Ureter (tissue), 1 donor: ENCODE measurements at regions not wholly inside any gene's neighbourhood (a gene's known extent, or its start where the extent isn't known, plus 50 kb on each side); places are given as distances from the start of the nearest gene placed in this dataset.
"Not testable (repeated sequence)": the region's sequence is repeated elsewhere in the genome, so short reads cannot be mapped to it uniquely, and the experiment has no call there.

Experiments used
- DNase-seq: peaks from one replicate; pipeline ENCODE4 v3.0.0-alpha.2; 2020; ENCODE audit warnings: low spot score
- donor health status: DM: yes; HTN: yes; CAD: no.

DNA sequence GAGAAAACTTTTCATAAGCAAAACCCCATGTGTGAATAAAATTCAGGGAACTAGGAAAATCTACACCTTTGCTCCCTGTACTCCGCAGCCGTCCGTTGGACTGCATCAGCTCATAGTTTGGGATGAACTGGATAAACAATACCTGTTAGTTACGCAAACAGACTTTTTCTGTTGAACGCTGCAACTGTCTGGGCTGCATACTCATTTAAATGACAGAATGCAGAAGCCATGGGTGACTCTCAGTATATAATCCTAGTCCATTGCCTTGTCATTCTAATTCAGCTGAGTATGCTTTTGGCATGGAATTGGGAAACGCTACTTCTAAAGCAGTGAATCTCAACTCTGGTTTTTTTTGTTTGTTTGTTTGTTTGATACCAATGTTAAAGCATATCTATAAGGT lies 151.6 kb downstream of the SLITRK1 start:
- no peak for DNase-seq

DNA sequence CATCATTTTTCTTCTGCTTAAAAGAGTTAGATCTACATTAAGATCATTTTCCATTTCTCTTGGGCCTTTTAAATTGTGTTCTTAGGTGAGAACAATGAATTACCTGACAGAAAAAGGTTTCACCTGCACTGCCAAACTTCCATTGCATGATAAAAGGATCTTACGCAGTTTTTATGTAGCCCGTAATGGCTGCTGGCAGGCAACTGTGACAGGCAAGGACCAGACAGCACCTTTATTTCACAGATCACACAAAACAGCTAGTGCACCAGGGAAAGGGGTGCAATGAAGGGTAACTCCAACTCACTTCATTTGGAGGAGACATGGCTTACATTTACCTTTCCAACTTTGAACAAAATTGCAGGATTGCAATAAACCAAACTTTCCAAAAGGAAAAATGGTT lies 159.8 kb downstream of the SLITRK1 start:
- DNase-seq, result no peak

DNA sequence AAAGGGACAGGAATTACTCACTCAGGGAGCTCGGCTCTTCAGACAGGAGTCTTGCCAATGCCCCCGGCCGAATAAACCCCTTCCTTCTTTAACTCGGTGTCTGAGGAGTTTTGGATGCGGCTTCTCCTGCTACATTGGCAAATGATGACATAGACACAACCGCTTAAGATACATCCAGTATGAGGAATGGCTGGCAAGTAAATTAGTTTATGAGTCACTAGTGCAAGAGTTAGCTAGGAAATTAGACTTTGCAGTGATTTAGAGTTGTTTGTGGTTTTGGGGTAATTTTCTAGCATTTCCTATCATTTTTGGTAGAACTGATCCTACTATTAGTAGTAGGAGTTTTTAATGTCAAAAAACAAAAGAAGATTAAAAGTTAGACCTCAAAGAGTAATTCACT lies 166.2 kb downstream of the SLITRK1 start:
- DNase-seq, result no peak

DNA sequence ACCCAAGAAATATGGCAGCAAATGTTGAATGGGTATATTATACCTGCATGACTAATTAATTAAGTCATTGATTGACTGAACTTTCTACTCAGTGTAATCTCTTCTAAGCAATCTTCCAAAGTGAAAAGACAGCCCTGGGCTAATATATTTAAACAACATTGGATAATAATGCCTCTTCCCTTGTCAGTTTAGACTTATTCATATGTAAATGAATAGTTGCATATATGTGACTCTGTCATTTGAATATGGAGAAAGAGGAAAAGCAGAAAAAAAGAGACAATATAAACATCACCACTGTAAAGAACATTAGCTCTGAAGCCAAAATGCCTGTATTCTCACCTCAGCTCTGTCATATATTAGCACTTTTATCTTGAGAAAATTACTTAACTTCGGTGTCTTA lies 168.0 kb downstream of the SLITRK1 start:
- DNase-seq, result no peak

DNA sequence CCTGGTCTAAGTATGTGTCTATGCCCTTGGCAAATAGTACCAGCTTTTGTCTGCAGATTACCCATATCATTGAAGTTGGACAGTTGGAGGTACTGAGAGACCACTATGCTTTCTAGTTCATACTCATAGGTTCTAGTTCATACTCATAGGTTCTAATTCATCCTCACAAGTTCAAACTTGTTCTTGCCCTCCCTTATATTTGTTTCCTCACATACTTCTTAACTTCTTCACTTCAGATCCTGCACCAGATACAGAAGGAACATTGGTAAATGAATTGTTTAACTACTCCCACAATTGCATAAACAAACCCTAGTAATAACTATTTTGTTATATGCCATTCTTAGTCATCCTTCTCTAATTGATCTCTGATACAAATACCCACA lies 172.2 kb downstream of the SLITRK1 start:
- no peak for DNase-seq

DNA sequence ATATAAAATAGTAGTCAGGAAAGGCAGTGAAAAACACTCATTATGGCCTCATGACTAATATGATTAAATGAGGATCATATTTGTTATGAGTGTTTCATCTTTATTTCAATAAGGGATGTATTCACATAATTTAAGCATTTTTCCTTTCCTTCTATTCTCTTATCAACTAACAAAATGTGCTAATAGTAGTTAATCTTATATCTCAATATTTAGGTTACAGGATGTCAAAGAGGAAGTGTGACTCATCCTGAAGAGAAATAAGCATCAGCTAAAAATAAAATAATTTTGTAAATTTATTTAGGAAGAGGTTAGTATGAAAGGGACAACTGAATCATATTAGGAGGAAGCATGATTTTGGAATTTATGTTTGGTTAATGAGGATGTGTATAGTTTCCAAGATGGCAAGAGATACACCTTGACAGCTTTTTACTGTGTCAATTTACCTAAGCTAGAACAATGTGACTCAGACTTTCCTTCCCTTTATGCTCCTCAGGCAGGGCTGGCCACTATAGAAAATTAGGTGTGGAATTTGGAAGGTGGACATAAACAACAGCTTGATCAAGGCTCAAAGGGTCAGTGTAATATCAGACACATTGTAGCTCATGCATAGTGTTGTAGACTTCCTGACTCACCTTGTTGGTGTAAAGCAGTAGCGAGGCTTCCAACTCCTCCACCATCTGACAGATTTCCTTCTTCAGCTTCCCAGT lies 172.7 kb downstream of the SLITRK1 start:
- no peak for DNase-seq

DNA sequence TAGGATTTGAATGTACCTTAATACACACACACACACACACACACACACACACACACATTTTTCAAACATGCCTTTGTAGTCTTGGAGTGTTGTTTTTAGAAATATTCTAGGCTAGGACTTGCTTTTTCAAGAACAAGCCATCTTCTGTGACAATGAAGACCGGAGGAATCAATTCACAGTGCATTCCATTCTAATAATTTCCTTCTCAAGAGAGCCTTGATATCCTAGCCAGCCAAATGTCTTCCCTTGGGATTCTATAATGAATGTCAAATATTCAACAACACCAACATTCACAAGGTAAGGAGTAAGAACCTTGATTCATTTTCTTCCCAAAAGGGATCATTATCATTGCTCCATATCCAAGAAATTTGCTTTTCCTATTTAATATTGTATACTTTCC lies 180.3 kb downstream of the SLITRK1 start:
- DNase-seq, result no peak

DNA sequence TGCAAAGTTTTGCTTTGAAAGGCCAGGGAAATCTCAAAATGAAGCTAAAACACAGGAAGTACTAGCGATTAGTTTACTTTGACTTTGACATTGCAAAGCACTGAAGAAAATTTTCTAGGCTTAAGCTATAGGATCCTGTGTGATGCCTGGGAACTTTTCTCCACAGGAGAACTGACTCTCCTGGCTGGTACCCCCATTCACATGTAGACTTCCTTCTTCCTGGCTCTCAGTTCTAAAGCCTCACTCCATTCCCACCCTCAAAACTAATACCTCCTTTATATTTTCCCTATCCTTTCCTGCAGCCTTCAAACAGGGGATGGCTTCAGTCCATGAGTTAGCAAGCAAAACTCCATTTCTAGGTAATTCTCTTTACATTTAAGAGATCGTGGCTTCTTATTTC lies 189.5 kb downstream of the SLITRK1 start:
- no peak for DNase-seq

DNA sequence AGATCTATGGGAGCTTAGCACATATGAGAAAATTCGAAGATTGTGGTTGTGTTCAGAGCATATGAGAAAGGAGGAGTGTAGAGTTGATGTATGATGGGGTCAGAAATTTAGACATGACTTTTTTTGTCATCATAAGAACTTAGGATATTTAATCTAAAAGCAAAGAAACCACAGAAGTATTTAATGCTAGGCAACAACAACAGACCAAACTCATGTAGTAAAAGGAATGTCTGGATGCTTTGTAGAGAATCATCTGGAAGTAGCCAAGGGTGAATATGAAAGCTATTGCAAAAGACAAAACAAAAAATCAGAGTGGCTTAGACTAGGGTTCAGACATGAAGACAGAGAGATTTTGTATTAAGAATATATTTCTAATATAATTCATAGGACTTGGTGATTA lies 190.3 kb downstream of the SLITRK1 start:
- no peak for DNase-seq

DNA sequence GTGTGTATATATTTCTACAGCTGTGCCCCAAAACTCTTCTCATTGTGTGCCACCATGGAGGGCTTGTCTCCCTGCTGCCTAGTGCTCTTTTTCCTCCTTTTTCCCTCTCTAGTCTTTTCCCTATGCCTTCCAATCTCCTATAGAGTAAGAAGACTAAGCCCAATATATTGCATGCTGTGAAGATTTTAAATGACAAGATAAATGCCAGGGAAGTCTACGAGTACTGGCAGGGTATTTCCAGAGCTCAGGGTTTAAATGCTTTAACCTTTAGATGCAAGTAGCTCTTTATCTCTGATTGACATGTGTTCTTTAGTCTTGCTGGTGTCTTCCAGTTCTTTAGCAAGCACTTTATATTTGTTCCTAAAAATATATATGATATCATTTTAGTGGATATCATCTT lies 200.7 kb downstream of the SLITRK1 start:
- DNase-seq, result no peak

DNA sequence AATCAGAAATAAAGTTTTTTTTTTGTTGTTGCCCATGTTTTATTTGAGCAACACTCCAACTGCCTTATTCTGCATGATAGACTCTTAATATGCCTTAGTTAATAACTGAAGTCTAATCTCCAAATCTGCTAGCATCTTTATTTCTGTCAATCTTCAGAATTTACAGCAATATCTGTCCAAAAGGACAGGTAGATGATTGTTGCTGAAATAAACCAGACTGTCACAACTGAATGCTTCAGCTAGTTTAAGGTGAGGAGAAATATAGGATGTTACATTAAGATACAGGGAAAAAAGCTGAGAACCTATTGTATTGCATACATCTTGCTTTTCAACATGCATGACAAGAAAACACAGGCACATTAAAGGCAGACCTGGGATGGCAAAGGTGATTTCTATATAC lies 204.3 kb downstream of the SLITRK1 start:
- DNase-seq, result no peak

DNA sequence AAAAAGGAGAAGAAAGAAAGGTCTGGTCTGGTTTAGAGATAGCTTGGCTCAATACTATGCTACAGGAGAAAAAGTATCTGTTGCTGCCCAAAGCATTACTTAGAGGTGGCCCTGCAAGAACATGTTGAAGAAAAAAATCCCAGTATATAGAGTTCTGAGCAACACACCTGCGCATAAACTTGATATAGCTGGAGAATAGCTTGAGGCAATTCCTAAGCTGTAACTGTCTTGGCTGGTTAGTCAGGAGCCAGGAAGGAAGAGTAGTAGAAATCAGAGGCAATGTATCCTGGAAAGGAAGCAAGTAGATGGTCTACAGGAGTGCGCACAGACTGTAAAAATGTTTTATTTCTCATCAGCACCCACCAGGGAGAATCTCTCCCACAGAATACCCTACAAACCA lies 209.7 kb downstream of the SLITRK1 start:
- DNase-seq, result no peak

DNA sequence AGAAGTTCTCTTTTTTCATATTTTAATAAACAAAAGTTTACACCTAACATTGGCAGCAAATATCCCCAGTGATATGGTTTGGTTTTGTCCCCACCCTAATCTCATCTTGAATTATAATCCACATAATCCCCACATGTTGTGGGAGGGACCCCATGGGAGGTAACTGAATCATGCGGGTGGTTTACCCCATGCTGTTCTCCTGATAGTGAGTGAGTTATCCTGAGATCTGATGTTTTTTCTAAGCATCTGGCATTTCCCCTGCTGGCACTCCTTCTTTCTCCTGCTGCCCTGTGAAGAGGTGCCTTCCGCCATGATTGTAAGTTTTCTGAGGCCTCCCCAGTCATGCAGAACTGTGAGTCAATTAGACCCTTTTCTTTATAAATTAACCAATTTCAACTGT lies 214.7 kb downstream of the SLITRK1 start:
- no peak for DNase-seq

DNA sequence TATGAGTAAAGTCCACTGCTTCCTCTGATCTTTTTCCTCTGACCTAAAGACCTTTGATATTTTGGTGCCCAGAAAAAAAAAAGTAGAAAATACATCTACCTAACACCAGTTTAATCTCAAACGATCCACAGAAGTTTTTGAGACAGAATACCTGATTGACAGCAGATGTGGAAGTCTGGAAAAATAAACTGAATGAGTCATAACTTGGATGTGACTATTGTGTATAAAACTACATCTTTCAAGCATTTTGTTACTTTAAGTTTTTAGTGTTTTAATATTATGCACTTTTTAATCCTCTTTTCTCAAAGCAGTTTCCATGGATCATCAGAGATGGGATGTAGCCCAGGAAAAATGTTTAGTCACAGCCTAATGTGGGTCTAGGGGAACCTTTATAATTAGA lies 216.1 kb downstream of the SLITRK1 start:
- DNase-seq, result no peak

DNA sequence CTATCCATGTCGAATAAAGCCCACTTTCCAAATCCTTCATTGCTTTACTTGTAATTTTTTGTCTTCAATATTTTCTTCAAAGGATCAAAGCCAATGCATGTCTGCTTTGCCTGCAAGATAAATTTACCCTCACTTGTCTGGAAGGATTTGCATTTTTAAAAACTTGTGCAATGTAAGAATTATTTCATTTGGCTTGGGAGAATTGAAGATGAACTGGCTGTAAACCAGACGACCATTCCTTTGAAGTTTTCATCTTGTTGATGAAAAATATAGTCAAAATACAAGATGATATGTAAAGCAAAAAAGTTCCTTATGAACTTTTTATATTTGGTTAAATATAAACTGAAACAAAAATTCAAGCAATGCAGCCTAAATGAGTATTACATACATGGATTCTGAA lies 225.0 kb downstream of the SLITRK1 start:
- DNase-seq, result no peak

DNA sequence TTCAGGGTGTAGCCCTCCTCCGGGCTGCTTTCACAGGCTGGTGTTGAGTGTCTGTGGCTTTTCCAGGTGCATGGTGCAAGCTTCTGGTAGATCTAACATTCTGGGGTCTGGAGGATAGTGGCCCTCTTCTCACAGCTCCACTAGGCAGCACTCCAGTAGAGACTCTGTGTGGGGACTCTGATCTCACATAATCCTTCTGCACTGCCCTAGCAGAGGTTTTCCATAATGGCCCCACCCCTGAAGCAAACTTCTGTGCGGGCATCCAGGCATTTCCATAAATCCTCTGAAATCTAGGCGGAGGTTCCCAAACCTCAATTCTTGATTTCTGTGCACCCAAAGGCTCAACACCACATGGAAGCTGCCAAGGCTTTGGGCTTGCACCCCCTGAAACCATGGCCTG lies 239.7 kb downstream of the SLITRK1 start:
- not testable (repeated sequence) for DNase-seq

DNA sequence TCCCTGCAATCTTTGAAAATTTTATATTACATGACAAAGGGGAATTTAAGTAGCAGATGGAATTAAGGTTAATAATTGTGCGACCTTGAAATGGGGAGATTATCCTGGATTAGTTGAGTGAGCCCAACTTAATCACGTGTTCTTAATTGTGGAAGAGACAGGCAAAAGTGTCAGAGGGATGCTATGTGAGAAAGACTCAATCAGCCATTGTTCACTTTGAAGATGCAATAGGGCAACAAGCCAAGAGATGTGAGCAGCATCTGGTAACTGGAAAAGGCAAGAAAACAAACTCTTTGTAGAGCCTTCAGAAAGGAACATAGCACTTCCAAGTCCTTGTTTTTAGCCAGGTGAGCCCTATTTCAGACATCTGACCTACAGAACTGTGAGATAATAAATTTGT lies 247.7 kb downstream of the SLITRK1 start:
- DNase-seq, result no peak

DNA sequence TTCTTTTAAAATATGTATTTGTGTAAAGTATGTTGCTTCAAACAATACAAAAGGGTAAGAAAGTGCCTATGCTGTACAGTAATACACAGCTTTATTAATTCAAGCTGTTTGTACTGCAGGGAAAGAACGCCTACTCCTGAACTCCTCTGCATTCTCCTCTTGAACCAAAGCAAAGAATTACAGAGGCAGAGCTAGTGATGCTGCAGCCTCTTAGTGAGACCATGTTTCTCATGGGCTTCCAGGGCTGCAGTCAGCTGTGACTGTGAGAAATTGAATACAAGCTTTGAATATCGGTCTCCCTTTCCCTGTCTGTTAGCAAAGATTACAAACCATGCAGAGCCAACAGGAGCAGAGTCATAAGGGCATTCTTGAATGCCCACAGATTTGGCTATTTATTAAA lies 248.5 kb downstream of the SLITRK1 start:
- DNase-seq, result no peak

DNA sequence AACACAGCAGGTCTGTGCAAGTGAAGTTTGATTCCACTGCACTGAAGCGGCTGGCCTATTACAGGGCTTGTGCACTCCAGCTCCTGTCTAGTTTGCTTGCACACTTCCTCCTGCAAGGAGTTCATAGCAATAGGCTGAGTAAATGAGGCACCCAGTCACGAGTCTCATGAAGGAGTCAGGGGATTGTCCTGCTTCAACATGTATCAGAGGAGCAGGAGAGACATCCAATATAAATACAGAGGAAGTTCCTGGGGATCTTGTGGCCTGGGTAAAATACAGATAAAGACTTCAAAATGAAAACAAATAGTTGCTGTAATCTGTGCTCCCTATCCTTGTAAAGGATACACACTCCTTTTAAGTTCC lies 259.9 kb downstream of the SLITRK1 start:
- no peak for DNase-seq

DNA sequence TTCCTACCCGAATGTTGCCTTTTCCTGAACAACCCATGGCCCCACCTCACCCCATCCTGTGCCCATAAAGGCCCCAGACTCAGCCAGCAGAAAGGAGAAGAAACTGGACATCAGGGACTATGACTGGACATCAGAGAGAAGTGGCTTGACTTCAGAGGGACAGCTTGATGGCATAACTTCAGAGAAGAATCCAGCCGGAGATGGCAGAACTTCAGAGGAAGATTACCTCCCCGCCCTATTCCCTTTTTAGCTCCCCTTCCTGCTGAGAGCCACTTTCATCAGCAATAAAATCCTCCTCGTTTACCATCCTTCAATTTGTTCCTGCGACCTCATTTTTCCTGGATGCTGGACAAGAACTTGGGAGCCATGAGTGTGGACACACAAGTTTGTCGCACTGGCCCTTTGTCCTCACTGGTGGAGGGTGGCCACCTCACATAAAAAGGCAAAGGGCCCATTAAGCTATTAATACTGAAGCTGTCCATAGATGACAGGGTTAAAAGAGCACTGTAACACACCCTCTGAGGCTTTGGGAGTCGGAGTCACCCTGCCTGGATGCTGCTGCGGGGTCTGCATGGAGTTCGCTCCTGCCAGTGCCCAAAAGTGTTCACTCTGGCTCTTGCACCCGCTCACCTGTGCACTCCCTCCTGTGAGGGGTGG lies 260.4 kb downstream of the SLITRK1 start:
- DNase-seq, result no peak

DNA sequence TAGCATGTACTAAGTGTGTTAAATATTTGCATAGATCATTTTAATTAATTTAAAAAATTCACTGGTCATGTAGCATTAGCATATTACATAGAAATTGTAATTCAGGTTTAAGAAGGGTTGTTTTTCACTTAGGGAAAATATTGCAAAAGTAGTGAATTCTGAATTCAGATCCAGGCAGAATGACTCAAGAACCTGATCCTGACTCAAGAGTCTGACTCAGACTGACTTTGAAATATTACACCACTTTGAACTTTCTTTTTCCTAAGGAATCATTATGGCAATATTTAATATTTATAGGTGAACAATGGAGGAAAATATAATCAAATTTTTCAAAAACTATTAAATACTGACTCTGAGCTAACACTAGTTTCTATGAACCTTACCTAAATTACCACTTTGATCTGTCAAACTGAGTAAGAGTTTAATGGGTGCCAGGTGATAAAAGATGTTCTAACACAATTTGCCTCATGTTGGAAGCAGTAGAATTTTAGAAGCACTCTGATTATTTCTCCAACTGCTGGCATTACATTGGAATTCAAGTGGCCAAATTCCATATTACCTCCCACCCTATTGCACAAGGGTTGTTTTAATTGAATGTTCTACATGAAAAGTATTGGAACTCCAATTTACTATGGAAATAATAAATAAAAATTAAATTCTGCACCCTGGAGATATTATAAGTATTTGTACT lies 261.6 kb downstream of the SLITRK1 start:
- DNase-seq, result no peak

DNA sequence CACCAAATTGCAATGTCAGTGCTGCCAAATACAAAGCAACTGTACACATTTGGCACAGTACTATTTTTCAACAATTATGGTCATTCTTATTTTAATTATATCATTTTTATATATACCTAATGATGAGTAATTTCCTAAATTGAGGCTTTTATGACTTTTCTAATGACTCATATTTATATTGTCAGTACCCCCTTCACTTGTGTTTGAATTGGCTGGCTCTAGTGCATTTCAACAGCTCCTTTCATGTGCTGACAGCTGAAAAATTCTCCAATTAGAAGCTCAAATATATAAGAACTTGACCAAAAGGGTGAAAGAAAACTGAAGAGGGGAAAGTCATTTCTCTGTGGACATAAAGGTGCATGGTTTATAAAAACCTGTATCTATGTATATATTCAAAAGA lies 263.3 kb downstream of the SLITRK1 start:
- no peak for DNase-seq

DNA sequence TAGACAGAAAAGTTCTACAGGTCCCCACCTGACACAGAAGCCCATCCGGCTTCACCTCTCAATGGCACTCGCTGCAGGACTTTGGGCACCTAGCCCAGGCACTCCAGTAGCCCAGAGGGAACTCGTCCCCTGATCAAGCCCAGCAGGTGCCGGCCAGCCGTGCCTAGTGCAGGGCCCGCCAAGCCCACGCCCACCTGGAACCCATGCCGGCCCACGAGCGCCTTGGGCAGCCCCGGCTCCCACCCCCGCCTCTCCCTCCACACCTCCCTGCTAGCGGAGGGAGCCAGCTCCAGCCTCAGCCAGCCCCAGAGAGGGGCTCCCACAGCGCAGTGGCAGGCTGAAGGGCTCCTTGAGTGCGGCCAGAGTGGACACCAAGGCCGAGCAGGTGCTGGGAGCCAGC lies 268.8 kb downstream of the SLITRK1 start:
- DNase-seq, result no peak

DNA sequence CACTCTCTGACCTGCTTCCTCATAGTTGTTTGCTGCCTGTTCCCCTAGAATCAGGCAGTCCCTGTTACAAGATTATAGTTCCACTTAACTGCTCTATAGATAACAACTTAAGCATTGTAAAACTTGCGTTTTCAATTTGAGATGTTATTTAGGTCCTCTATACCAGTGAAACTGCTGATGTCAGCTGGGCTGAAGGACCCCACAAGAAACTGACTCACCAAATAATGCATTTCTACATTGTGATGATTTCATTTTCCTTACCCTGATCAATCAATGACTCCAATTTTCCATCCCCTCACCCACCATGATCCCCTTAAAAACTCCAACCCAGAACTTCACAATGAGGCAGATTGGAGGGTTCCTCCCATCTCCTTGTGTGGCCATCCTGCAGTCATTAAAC lies 280.7 kb downstream of the SLITRK1 start:
- DNase-seq, result no peak
